GM20000 (cell line): ENCODE measurements at regions not wholly inside any gene's neighbourhood (a gene's known extent, or its start where the extent isn't known, plus 50 kb on each side); places are given as distances from the start of the nearest gene placed in this dataset.

Experiments
- DNase-seq: peaks from one replicate; pipeline ENCODE4 v3.0.0; 2012; ENCODE audit warnings: low spot score
- CTCF ChIP-seq: IDR thresholded peaks from 2 replicates; pipeline ENCODE4 v1.5.1; 2012; ENCODE audit warnings: mild to moderate bottlenecking, control low read depth; ENCODE audit errors: extremely low read depth, missing control alignments

GRCh38 chr12:107356937-107357295 is 263.6 kb upstream of the CRY1 start:
- TF ChIP-seq CTCF = no peak
- DNase-seq = no peak

GRCh38 chr12:107359382-107359781 is 266.0 kb upstream of the CRY1 start:
- DNase-seq = no peak
- no peak for TF ChIP-seq CTCF

- TF ChIP-seq CTCF = no peak
- DNase-seq = no peak
These were observed 266.7 kb upstream of the CRY1 start for GRCh38 chr12:107360033-107360432.

GRCh38 chr12:107360482-107360881 is 267.1 kb upstream of the CRY1 start:
- DNase-seq = no peak
- no peak for TF ChIP-seq CTCF

- DNase-seq = no peak
- TF ChIP-seq CTCF = no peak
These were observed 268.6 kb upstream of the CRY1 start for GRCh38 chr12:107361970-107362369.

- no peak for DNase-seq
- TF ChIP-seq CTCF = no peak
These were observed 269.6 kb upstream of the CRY1 start for GRCh38 chr12:107362960-107363359.

GRCh38 chr12:107364875-107365518 is 271.6 kb upstream of the CRY1 start:
- no peak for DNase-seq
- no peak for TF ChIP-seq CTCF
